Adrenal gland (tissue), 9 donors: ENCODE measurements at regions not wholly inside any gene's neighbourhood (a gene's known extent, or its start where the extent isn't known, plus 50 kb on each side); places are given as distances from the start of the nearest gene placed in this dataset.

Experiments
- DNase-seq, 7 donors: peaks; one replicate each; pipeline ENCODE4 v3.0.0-alpha.2; 2019 to 2020
- H3K27ac ChIP-seq, 5 donors: fragments of 200-600 bp; sonication (generic) in 4 of 5; 1 replicate in 3 of 5; 2 replicates in 2 of 5; pipeline versions ENCODE4 v1.5.1 to v1.8.0; 2016 to 2020; ENCODE audit warnings: mild to moderate bottlenecking in 1 of 5
- H3K27me3 ChIP-seq: fragments of 200-600 bp; 2 replicates; pipeline ENCODE4 v1.8.0; 2021
- H3K36me3 ChIP-seq, 2 donors: fragments of 200-600 bp; replicated peaks in 1 of 2; 1 replicate in 1 of 2; 2 replicates in 1 of 2; pipeline versions ENCODE4 v1.5.1 to v1.8.0; 2018 to 2022
- H3K4me1 ChIP-seq, 2 donors: fragments of 200-600 bp; replicated peaks in 1 of 2; 1 replicate in 1 of 2; 2 replicates in 1 of 2; pipeline versions ENCODE4 v1.5.1 to v1.8.0; 2018 to 2021
- H3K4me3 ChIP-seq, 4 donors: fragments of 200-600 bp; sonication (generic) in 3 of 4; one replicate each; pipeline ENCODE4 v1.5.1; 2016 to 2018
- H3K9me3 ChIP-seq, 3 donors: fragments of 200-600 bp; sonication (generic) in 1 of 3; replicated peaks in 1 of 3; 1 replicate in 2 of 3; 2 replicates in 1 of 3; pipeline versions ENCODE4 v1.5.1 to v1.8.0; 2016 to 2021
- POLR2A ChIP-seq, 2 donors: fragments of 450-650 bp; IDR thresholded peaks; one replicate each; pipeline ENCODE4 v1.6.1; 2017; ENCODE audit warnings: antibody characterized with exemption in 2 of 2, mild to moderate bottlenecking in 2 of 2, moderate library complexity in 1 of 2
- WGBS, 4 donors: extraction: QIAGEN DNeasy Blood & Tissue Kit in 2 of 4; methylation state at CpG; one replicate each; pipeline versions ENCODE4 v1.1.5 to v1.1.7; 2013 to 2017; 5-methylcytosine and 5-hydroxymethylcytosine counted together
- intact Hi-C, 2 donors: fragments of 100-400 bp; cut with DNase I; formaldehyde crosslinking; loops; one replicate each; pipeline versions ENCODE4 v1.14.1 to v1.15.0; 2022 to 2023
- TF ChIP-seq, protein P1 (sequence below), 6 experiments: fragments of 450-650 bp in 4 of 6; fragments of 200-600 bp in 2 of 6; sonication (generic) in 1 of 6; IDR thresholded peaks; 1 replicate in 5 of 6; 2 replicates in 1 of 6; pipeline versions ENCODE4 v1.5.1 to v1.8.0; 2016 to 2021; ENCODE audit warnings: antibody characterized with exemption in 6 of 6, mild to moderate bottlenecking in 2 of 6, moderate library complexity in 1 of 6
- donor health status: healthy with polysubstance abuse.
- donor health status: Bipolar disorder and iron deficiency.
- donor health status: DM: yes; HTN: yes; CAD: no.
- donor health status: DM: no; HTN: no; CAD: no.
- donor health status: DM: no; HTN: no; CAD: no.

DNA sequence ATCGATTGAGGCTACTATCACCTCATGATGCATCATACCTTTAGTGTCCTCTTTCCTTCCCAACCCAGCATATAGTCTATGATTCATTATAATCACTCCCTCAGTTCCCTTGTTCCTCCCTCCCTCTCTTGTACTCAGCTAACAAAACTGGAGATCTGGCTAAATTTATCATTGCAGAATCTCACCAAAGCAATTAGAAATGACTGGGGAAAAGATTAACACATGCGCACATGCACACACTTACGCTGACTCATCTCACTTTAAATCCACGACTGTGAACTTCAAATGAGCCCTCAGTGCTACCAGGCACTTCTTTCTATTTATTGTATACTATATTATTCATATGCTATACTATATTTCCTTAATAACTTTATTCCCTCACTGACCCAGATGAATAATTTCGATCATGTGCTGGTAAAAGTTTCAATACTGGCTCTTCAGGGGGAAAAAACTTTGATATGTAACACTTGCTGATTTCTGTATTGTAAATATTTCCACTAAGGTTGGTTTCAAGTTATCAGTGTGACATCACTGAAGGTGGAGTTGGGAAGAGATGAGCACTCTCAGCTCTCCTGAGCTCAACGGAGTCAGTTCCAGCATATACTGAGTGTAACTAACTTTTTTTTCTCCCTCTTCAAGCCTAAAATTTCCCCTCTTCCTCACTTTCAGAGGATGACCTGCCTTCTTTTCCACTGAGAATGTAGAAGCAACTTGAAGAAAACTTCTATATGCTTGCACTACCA lies 613.7 kb upstream of the B3GALT2 start:
- no peak overlapping the region for H3K27ac ChIP-seq
- no peak for TF ChIP-seq POLR2A (IDR thresholded peaks at IDR 0.05)
- TF ChIP-seq, protein P1, sequence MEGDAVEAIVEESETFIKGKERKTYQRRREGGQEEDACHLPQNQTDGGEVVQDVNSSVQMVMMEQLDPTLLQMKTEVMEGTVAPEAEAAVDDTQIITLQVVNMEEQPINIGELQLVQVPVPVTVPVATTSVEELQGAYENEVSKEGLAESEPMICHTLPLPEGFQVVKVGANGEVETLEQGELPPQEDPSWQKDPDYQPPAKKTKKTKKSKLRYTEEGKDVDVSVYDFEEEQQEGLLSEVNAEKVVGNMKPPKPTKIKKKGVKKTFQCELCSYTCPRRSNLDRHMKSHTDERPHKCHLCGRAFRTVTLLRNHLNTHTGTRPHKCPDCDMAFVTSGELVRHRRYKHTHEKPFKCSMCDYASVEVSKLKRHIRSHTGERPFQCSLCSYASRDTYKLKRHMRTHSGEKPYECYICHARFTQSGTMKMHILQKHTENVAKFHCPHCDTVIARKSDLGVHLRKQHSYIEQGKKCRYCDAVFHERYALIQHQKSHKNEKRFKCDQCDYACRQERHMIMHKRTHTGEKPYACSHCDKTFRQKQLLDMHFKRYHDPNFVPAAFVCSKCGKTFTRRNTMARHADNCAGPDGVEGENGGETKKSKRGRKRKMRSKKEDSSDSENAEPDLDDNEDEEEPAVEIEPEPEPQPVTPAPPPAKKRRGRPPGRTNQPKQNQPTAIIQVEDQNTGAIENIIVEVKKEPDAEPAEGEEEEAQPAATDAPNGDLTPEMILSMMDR (IDR thresholded peaks at IDR 0.05): no peak
- H3K27me3 ChIP-seq: no peaks in the 10 kb centered on the region
- H3K36me3 ChIP-seq: no peaks in the 10 kb centered on the region
- H3K9me3 ChIP-seq: no peaks in the 10 kb centered on the region
- intact Hi-C loops: no loop called here
- 78 to 87% (median 87%) methylated on average over 6 of the region's 6 CpGs for WGBS, 4 donors
- no peaks in the 10 kb centered on the region for H3K4me1 ChIP-seq
- H3K4me3 ChIP-seq: no peak overlapping the region
- DNase-seq: no peak

DNA sequence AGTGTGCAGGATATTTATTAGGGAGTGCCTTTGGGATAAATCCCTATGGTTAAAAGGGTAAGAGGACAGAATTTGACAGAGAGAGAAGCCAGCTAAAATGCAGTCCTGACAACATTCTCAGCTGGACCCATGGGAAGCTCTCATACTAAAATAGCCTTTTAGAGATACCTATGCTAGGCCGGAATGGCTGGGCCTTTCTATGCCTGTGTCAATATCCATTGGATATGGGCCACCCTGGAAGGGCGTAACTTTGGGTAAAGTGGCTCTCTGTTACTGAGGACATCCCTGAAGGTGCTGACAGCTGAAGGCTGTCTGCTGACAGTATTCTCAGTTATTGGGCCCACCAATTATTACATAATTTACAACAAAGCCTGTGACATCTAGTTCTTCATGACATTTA lies 613.0 kb upstream of the B3GALT2 start:
- no peaks in the 10 kb centered on the region for H3K4me1 ChIP-seq
- no peak overlapping the region for H3K27ac ChIP-seq
- WGBS, 4 donors: 87 to 100% (median 93%) methylated on average over 2 of the region's 2 CpGs
- no peak for DNase-seq
- no peaks in the 10 kb centered on the region for H3K36me3 ChIP-seq
- H3K27me3 ChIP-seq: no peaks in the 10 kb centered on the region
- H3K9me3 ChIP-seq: no peaks in the 10 kb centered on the region
- intact Hi-C loops: no loop called here
- no peak overlapping the region for H3K4me3 ChIP-seq
- TF ChIP-seq POLR2A (IDR thresholded peaks at IDR 0.05): no peak
- TF ChIP-seq, protein P1 (IDR thresholded peaks at IDR 0.05): no peak

DNA sequence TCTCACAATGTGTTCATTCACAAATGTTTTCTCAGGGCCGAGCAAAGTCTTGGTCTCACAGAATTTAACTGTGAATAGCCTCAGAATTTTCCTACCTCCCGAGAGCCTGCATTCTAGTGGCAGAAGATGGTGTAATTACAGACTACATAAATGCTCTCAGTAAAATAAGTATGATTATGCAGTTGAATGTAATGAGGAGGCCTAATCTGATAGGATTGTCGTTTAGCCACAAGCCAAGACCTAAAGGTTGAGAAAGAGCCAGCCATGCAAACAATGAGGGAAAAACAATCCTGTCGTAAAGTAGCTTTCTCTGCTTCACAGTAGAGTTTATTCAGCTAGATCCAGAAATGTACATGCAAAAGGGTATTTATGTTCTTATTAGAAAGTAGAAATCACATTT lies 607.8 kb upstream of the B3GALT2 start:
- TF ChIP-seq, protein P1 (IDR thresholded peaks at IDR 0.05): no peak
- TF ChIP-seq POLR2A (IDR thresholded peaks at IDR 0.05): no peak
- no peaks in the 10 kb centered on the region for H3K36me3 ChIP-seq
- no peak for DNase-seq
- no peaks in the 10 kb centered on the region for H3K4me1 ChIP-seq
- H3K27me3 ChIP-seq: no peaks in the 10 kb centered on the region
- intact Hi-C loops: no loop called here
- 72 to 85% (median 82%) methylated on average over 4 of the region's 4 CpGs for WGBS, 4 donors
- H3K4me3 ChIP-seq: no peak overlapping the region
- no peak overlapping the region for H3K27ac ChIP-seq
- H3K9me3 ChIP-seq: no peaks in the 10 kb centered on the region

DNA sequence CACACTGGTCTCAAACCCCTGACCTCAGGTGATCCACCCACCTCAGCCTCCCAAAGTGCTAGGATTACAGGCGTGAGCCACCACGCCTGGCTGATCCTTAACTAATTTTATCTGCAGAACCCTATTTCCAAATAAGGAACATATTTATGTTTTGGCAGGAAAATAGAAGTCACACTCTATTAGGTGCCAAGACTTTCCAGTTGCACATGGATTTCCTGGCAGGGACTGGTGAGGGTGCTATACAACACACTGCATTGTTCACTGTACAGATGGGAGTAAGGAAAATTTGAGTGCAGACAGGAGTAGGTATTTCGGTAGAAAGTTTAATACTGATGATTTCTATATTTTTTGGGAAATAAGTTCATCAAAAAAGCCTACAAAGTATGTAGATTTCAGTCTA lies 605.3 kb upstream of the B3GALT2 start:
- Histone ChIP-seq H3K4me3 (no peak overlapping the region), H3K4me1 (no peaks in the 10 kb centered on the region), H3K27me3 (no peaks in the 10 kb centered on the region), H3K36me3 (no peaks in the 10 kb centered on the region), H3K9me3 (no peaks in the 10 kb centered on the region), H3K27ac (no peak overlapping the region)
- TF ChIP-seq, protein P1 (IDR thresholded peaks at IDR 0.05): no peak
- no peak for TF ChIP-seq POLR2A (IDR thresholded peaks at IDR 0.05)
- no peak for DNase-seq
- WGBS, 4 donors: 91 to 96% (median 94%) methylated on average over 3 of the region's 3 CpGs
- intact Hi-C loops: no loop called here
